ENCODE measurements at regions not wholly inside any gene's neighbourhood (a gene's known extent, or its start where the extent isn't known, plus 50 kb on each side); places are given as distances from the start of the nearest gene placed in this dataset.

GRCh38 chr6:104526376-104526775 is 333.3 kb downstream of the HACE1 start:
- 44% methylated on average over 6 of the region's 6 CpGs for WGBS
- Histone ChIP-seq H3K9me3 (no peaks in the 10 kb centered on the region), H3K4me1 (peaks cover 3 to 41% (median 40%) of the 10 kb centered on the region in 4 donors), H3K4me3 (no peak overlapping the region), H3K36me3 (no peaks in the 10 kb centered on the region), H3K27me3 (no peaks in the 10 kb centered on the region), H3K27ac (replicated peaks in 1 of 4) (peak overlapping the region in 2 of 4 donors; percentile 3 to 5)
- intact Hi-C loops (cut with DNase I): no loop called here
- TF ChIP-seq CTCF (IDR thresholded peaks at IDR 0.05) (no peak), POLR2A (IDR thresholded peaks at IDR 0.05; ENCODE audit: low read depth) (no peak), EP300 (IDR thresholded peaks at IDR 0.05) (no peak), POLR2AphosphoS5 (IDR thresholded peaks at IDR 0.05) (no peak)
- no peak for DNase-seq (ENCODE audit: extremely low spot score)

GRCh38 chr6:104525677-104526322 is 333.9 kb downstream of the HACE1 start:
- Histone ChIP-seq H3K36me3 (no peaks in the 10 kb centered on the region), H3K4me1 (peaks cover 3 to 39% (median 35%) of the 10 kb centered on the region in 4 donors), H3K4me3 (peak overlapping the region; percentile 28 to 51 (median 32)), H3K27ac (replicated peaks in 1 of 4) (peak overlapping the region in 2 of 4 donors; percentile 3 to 5), H3K27me3 (peaks cover 0 to under 1% (median 0%) of the 10 kb centered on the region in 4 donors), H3K9me3 (no peaks in the 10 kb centered on the region)
- intact Hi-C loops (cut with DNase I): no loop called here
- TF ChIP-seq CTCF (IDR thresholded peaks at IDR 0.05): peak; percentile 84 to 97 (median 87)
- peak in 1 of 2 donors; percentile 36 for TF ChIP-seq POLR2AphosphoS5 (IDR thresholded peaks at IDR 0.05)
- no peak for TF ChIP-seq POLR2A (IDR thresholded peaks at IDR 0.05; ENCODE audit: low read depth)
- no peak for TF ChIP-seq EP300 (IDR thresholded peaks at IDR 0.05)
- 21% methylated on average over 15 of the region's 15 CpGs for WGBS
- DNase-seq (ENCODE audit: extremely low spot score): no peak

- 84% methylated on average over 6 of the region's 6 CpGs for WGBS
Observed at GRCh38 chr6:104522533-104522932, 337.2 kb downstream of the HACE1 start.

GRCh38 chr6:104521176-104521575 is 338.5 kb downstream of the HACE1 start:
- WGBS: 77% methylated on average over 3 of the region's 3 CpGs
- no peak for TF ChIP-seq CTCF (IDR thresholded peaks at IDR 0.05)
- no peak for TF ChIP-seq POLR2A (IDR thresholded peaks at IDR 0.05; ENCODE audit: low read depth)
- TF ChIP-seq EP300 (IDR thresholded peaks at IDR 0.05): no peak
- TF ChIP-seq POLR2AphosphoS5 (IDR thresholded peaks at IDR 0.05): no peak
- no peak for DNase-seq (ENCODE audit: extremely low spot score)
- Histone ChIP-seq H3K36me3 (no peaks in the 10 kb centered on the region), H3K27ac (replicated peaks in 1 of 4) (no peak overlapping the region), H3K9me3 (no peaks in the 10 kb centered on the region), H3K4me1 (peaks cover 3 to 11% (median 10%) of the 10 kb centered on the region in 4 donors), H3K4me3 (no peak overlapping the region), H3K27me3 (peaks cover 0 to 3% (median 0%) of the 10 kb centered on the region in 4 donors)
- intact Hi-C loops (cut with DNase I): no loop called here

More at GRCh38 chr6:104522533-104522932, 337.2 kb downstream of the HACE1 start:
- Histone ChIP-seq H3K36me3 (no peaks in the 10 kb centered on the region), H3K4me3 (no peak overlapping the region), H3K27ac (replicated peaks in 1 of 4) (no peak overlapping the region), H3K27me3 (peaks cover 0 to 3% (median 0%) of the 10 kb centered on the region in 4 donors), H3K9me3 (no peaks in the 10 kb centered on the region), H3K4me1 (peaks cover 3 to 23% (median 20%) of the 10 kb centered on the region in 4 donors)
- intact Hi-C loops (cut with DNase I): no loop called here
- no peak for DNase-seq (ENCODE audit: extremely low spot score)
- TF ChIP-seq EP300 (IDR thresholded peaks at IDR 0.05) (no peak), CTCF (IDR thresholded peaks at IDR 0.05) (no peak), POLR2A (IDR thresholded peaks at IDR 0.05; ENCODE audit: low read depth) (no peak), POLR2AphosphoS5 (IDR thresholded peaks at IDR 0.05) (no peak)

All from esophagus muscularis mucosa (tissue), 4 donors.